SU-DHL-6 (cell line): ENCODE measurements at regions not wholly inside any gene's neighbourhood (a gene's known extent, or its start where the extent isn't known, plus 50 kb on each side); places are given as distances from the start of the nearest gene placed in this dataset.

Experiments used
- H2AFZ ChIP-seq: fragments of 200-600 bp; sonication (generic); 2 replicates; pipeline ENCODE4 v1.6.1; 2014; ENCODE audit warnings: low read depth, mild to moderate bottlenecking, moderate library complexity, mixed read lengths, antibody characterized with exemption, low read length; ENCODE audit not compliant: severe bottlenecking
- H3F3A ChIP-seq: fragments of 200-600 bp; shearing (Covaris generic); 2 replicates; pipeline ENCODE4 v1.6.0; 2016; ENCODE audit warnings: antibody characterized with exemption, mild to moderate bottlenecking; ENCODE audit not compliant: insufficient read depth
- H3K27ac ChIP-seq: fragments of 200-600 bp; sonication (generic); 2 replicates; pipeline ENCODE4 v1.5.1; 2016; ENCODE audit warnings: low read depth, mild to moderate bottlenecking, low read length, moderate library complexity, mixed read lengths
- H3K27me3 ChIP-seq: fragments of 200-600 bp; sonication (generic), shearing (Covaris generic); 2 replicates; pipeline ENCODE4 v1.6.0; 2014; ENCODE audit warnings: mild to moderate bottlenecking, low read length
- H3K36me3 ChIP-seq: fragments of 200-600 bp; sonication (generic); 2 replicates; pipeline ENCODE4 v1.6.1; 2014; ENCODE audit warnings: mild to moderate bottlenecking, low read length, mixed read lengths
- H3K4me2 ChIP-seq: fragments of 300-600, 200-600 bp; shearing (Covaris generic), sonication (generic); 2 replicates; pipeline ENCODE4 v1.6.0; 2014; ENCODE audit warnings: low read length, low read depth, mild to moderate bottlenecking; ENCODE audit not compliant: poor library complexity, severe bottlenecking
- H3K4me3 ChIP-seq: fragments of 200-600 bp; sonication (generic); 2 replicates; pipeline ENCODE4 v1.5.1; 2014; ENCODE audit warnings: antibody characterized with exemption, low read length, mild to moderate bottlenecking, mixed read lengths; ENCODE audit not compliant: insufficient read depth, poor library complexity, severe bottlenecking
- H3K79me2 ChIP-seq: fragments of 200-600 bp; sonication (generic); 2 replicates; pipeline ENCODE4 v1.6.1; 2014; ENCODE audit warnings: mild to moderate bottlenecking, low read length, moderate library complexity; ENCODE audit not compliant: insufficient read depth
- H3K9ac ChIP-seq: fragments of 200-600 bp; sonication (generic); 2 replicates; pipeline ENCODE4 v1.7.0; 2014; ENCODE audit warnings: mild to moderate bottlenecking, low read length
- H3K9me2 ChIP-seq: fragments of 200-600 bp; sonication (generic); replicated peaks from 2 replicates; pipeline ENCODE4 v1.6.1; 2014; ENCODE audit warnings: low read length; ENCODE audit not compliant: insufficient read depth
- H3K9me3 ChIP-seq: fragments of 200-600 bp; sonication (generic); 2 replicates; pipeline ENCODE4 v1.6.1; 2014; ENCODE audit warnings: low read length, mixed read lengths; ENCODE audit not compliant: insufficient read depth
- H4K20me1 ChIP-seq: fragments of 200-600 bp; sonication (generic); 2 replicates; pipeline ENCODE4 v1.6.1; 2014; ENCODE audit warnings: low read depth, mild to moderate bottlenecking, antibody characterized with exemption, low read length, moderate library complexity, mixed read lengths
- CTCF ChIP-seq: fragments of 200-600 bp; sonication (generic); IDR thresholded peaks from one replicate; pipeline ENCODE4 v1.5.1; 2017; ENCODE audit warnings: antibody characterized with exemption, mild to moderate bottlenecking, low read length, moderate library complexity; ENCODE audit not compliant: insufficient read depth, poor library complexity, severe bottlenecking
- EZH2phosphoT487 ChIP-seq: fragments of 200-600 bp; sonication (generic), shearing (Covaris generic); conservative IDR thresholded peaks from 2 replicates; pipeline ENCODE4 v1.6.1; 2018; ENCODE audit warnings: mild to moderate bottlenecking, antibody characterized with exemption, low read length, moderate library complexity, mixed read lengths

- Histone ChIP-seq H3K9ac (no peak overlapping the region), H3K4me3 (no peak overlapping the region), H3F3A (no peaks in the 10 kb centered on the region), H3K79me2 (no peaks in the 10 kb centered on the region), H3K27me3 (no peaks in the 10 kb centered on the region), H3K9me3 (no peaks in the 10 kb centered on the region), H3K9me2 (no peaks in the 10 kb centered on the region), H3K36me3 (no peaks in the 10 kb centered on the region), H3K4me2 (no peak overlapping the region), H2AFZ (no peak overlapping the region), H4K20me1 (no peaks in the 10 kb centered on the region), H3K27ac (no peak overlapping the region)
- no peak for TF ChIP-seq CTCF
- TF ChIP-seq EZH2phosphoT487, result no peak
Measured at GRCh38 chr21:17929510-17929909, 110.4 kb upstream of the C21orf91 start.

- Histone ChIP-seq H3K27me3 (no peaks in the 10 kb centered on the region), H3K9ac (no peak overlapping the region), H3K79me2 (no peaks in the 10 kb centered on the region), H4K20me1 (no peaks in the 10 kb centered on the region), H2AFZ (no peak overlapping the region), H3K9me3 (no peaks in the 10 kb centered on the region), H3K27ac (no peak overlapping the region), H3K4me3 (no peak overlapping the region), H3K4me2 (no peak overlapping the region), H3K36me3 (no peaks in the 10 kb centered on the region), H3F3A (no peaks in the 10 kb centered on the region), H3K9me2 (no peaks in the 10 kb centered on the region)
- TF ChIP-seq EZH2phosphoT487, result no peak
- TF ChIP-seq CTCF, result peak; percentile 23
Measured at GRCh38 chr21:17925899-17926298, 106.7 kb upstream of the C21orf91 start.

- Histone ChIP-seq H3F3A (no peaks in the 10 kb centered on the region), H3K79me2 (no peaks in the 10 kb centered on the region), H3K4me3 (no peak overlapping the region), H2AFZ (no peak overlapping the region), H3K27me3 (no peaks in the 10 kb centered on the region), H4K20me1 (no peaks in the 10 kb centered on the region), H3K9me2 (no peaks in the 10 kb centered on the region), H3K27ac (no peak overlapping the region), H3K9me3 (no peaks in the 10 kb centered on the region; the same call in 1 of the 2 replicates), H3K9ac (no peak overlapping the region), H3K36me3 (no peaks in the 10 kb centered on the region), H3K4me2 (no peak overlapping the region)
- peak; percentile 77 for TF ChIP-seq CTCF
- TF ChIP-seq EZH2phosphoT487, result no peak
Measured at GRCh38 chr21:17925000-17925610, 105.9 kb upstream of the C21orf91 start.
